ENCODE measurements at regions not wholly inside any gene's neighbourhood (a gene's known extent, or its start where the extent isn't known, plus 50 kb on each side); places are given as distances from the start of the nearest gene placed in this dataset.

- TF ChIP-seq CTCF (IDR thresholded peaks at IDR 0.05; ENCODE audit: low read depth, low read length, poor library complexity, severe bottlenecking) (no peak), EZH2phosphoT487 (IDR thresholded peaks at IDR 0.05; ENCODE audit: borderline replicate concordance, low read length) (no peak)
Measured at GRCh38 chr1:232306269-232306961, 323.5 kb downstream of the SIPA1L2 start.

Data from DOHH2 (cell line).